ENCODE measurements at regions not wholly inside any gene's neighbourhood (a gene's known extent, or its start where the extent isn't known, plus 50 kb on each side); places are given as distances from the start of the nearest gene placed in this dataset.

DNA sequence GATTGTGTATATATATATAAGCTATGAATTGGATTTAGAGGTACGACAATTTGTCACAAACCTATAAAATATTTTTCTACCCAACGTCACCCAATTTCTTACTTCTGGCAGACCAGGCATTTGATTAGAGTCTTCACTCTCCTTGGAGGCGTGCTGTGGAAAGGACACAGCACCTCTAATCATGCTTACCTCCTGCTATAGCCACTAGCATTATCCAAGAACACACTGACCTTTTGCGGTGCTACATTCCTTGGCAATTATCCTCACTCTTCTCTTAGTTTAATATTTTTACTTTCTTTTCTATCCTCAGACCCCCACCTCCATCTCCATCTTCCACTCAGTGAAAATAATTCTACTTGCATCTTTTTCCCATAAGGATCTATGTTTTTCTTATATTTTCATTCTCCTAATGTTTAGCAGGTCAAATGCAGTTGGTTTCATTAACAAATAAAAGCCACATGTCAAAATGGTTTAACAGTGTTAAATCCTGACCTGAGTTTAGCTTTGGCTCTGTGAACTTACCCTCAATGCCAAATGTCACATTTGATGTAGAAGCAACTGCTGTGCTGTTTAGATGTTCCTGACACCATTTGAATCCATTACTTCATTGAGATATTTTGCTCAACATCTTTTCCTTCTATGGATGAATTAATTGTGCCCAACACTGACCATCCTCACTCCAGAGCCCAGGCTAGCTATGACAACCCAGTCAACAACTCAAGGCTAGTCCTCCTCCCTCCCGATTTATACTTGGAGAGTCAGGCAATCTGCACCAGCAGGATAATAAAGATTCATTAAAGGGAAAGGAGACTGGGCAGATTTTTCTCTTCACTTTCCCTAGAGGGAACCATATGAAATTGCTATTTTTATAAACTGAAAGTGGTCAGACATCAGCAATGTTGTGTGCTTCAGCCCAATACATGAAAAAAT, 240.5 kb downstream of the MREG start:
- ATAC-seq (no peak), DNase-seq (ENCODE audit: low spot score in 2 of 2) (no peak)
- no peak overlapping the region for H3K27ac Mint-ChIP-seq
- no peaks in the 10 kb centered on the region for H3K36me3 Mint-ChIP-seq
- H3K9me3 Mint-ChIP-seq, result no peaks in the 10 kb centered on the region

DNA sequence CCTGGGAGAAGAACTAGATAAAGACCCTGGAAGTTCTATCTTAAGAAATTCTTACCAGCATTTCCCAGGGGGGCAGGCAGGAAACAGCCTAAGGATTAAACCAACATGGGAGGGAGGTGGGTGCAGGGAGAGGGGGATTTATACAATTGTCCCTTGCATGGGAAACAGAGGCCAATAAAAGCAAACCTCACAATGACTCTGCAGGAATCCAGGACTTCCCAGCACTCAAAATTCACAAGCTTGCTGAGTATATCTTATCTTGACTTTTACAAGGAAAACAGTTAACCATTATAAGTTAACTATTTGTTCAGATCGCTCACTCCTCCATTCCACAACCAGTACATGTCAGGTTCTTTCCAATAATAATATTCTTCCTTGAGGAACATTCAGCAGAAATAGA, 241.3 kb downstream of the MREG start:
- Mint-ChIP-seq H3K27ac (no peak overlapping the region), H3K9me3 (no peaks in the 10 kb centered on the region), H3K36me3 (no peaks in the 10 kb centered on the region)
- no peak for ATAC-seq
- no peak for DNase-seq (ENCODE audit: low spot score in 2 of 2)

- no peak for ATAC-seq
- H3K36me3 Mint-ChIP-seq, result no peaks in the 10 kb centered on the region
- H3K9me3 Mint-ChIP-seq, result no peaks in the 10 kb centered on the region
- no peak for DNase-seq (ENCODE audit: low spot score in 2 of 2)
- no peak overlapping the region for H3K27ac Mint-ChIP-seq
Measured at GRCh38 chr2:215771241-215771640, 242.1 kb downstream of the MREG start.

DNA sequence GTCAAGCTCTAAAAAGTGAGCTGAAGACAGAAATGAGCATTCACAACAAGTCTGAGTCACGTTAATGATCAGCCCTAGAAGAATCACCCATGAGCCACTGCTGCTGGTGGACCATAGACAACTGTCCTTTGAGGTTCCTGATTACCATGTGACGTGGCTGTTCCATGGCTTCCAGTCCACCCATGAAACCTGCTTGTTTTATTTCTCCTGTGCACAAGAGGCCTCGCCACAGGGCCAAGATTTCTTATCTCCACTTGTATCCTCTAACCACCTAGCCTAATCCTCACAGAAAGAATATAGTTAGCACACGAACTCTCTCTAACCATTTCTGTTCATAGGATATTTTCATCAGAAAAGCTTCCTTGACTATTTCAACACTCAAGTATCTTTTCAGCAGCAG, 242.7 kb downstream of the MREG start:
- no peaks in the 10 kb centered on the region for H3K36me3 Mint-ChIP-seq
- no peaks in the 10 kb centered on the region for H3K9me3 Mint-ChIP-seq
- no peak for DNase-seq (ENCODE audit: low spot score in 2 of 2)
- no peak for ATAC-seq
- H3K27ac Mint-ChIP-seq, result no peak overlapping the region

GRCh38 chr2:215769246-215769645, 244.1 kb downstream of the MREG start:
- no peak for DNase-seq (ENCODE audit: low spot score in 2 of 2)
- no peaks in the 10 kb centered on the region for H3K36me3 Mint-ChIP-seq
- H3K9me3 Mint-ChIP-seq, result no peaks in the 10 kb centered on the region
- no peak for ATAC-seq
- no peak overlapping the region for H3K27ac Mint-ChIP-seq

- Mint-ChIP-seq H3K27ac (no peak overlapping the region), H3K9me3 (no peaks in the 10 kb centered on the region), H3K36me3 (no peaks in the 10 kb centered on the region)
- no peak for DNase-seq (ENCODE audit: low spot score in 2 of 2)
- no peak for ATAC-seq
Measured at GRCh38 chr2:215767625-215768024, 245.7 kb downstream of the MREG start.

DNA sequence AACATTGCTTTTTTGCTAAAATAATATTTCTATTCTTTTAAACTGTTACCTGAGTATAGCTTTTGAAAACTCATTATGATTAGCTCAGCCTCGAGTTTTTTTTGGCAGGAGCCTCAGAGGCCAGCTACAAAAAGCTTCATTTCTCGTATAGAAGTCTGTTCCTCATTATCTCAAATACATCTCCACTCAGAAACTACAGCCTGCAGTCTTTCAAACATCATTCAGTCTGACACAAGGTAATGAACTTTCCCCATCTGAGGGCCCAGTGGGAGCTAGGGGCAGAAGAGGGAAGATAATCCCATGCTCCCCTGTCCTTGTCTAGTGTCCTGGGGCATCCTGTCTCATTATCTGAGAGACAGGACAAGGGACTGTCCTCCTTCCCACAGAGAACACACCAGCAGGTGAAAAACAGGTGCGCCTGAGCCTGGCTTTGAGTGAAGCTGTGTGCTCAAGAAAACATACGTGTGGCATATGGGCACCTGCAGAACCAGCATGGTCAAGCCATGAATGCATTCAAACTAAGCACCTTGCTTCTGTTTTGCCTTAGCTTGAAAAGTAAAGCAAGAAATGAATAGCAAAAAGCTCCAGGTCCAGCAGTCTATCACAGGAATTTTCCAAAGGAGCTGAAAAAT, 247.5 kb downstream of the MREG start:
- no peaks in the 10 kb centered on the region for H3K9me3 Mint-ChIP-seq
- ATAC-seq (no peak), DNase-seq (ENCODE audit: low spot score in 2 of 2) (no peak)
- no peaks in the 10 kb centered on the region for H3K36me3 Mint-ChIP-seq
- no peak overlapping the region for H3K27ac Mint-ChIP-seq

DNA sequence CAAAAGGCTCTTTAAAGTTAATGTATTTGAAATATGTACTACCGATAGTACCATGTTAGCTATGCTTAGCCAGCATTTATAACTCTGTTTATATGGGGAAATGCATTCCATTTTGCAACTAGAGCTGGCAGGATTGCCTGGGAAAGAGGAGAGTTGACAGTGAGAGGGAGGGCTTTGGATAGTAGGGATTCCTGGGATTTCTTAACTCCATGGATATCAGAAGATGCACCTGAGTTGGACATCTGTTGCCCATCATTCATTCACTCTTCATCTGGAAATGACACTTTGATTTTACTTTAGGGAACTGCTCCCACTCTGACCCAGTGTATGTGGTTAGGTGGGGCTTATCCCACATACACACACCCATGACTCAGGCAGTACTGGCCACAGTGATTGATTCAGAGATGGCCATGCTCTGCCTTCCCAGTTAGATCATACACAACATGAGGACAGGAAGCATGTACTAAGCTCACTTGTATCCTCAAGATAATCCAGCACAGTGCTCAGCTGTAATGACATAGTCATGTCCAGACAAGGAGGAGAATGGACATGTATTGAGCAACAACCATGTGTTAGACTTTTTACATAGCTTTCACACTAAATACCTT, 248.8 kb downstream of the MREG start:
- peak; percentile 46 to 91 for ATAC-seq
- no peak for DNase-seq (ENCODE audit: low spot score in 2 of 2)
- no peaks in the 10 kb centered on the region for H3K36me3 Mint-ChIP-seq
- no peak overlapping the region for H3K27ac Mint-ChIP-seq
- H3K9me3 Mint-ChIP-seq, result no peaks in the 10 kb centered on the region

- H3K9me3 Mint-ChIP-seq, result no peaks in the 10 kb centered on the region
- DNase-seq (ENCODE audit: low spot score in 2 of 2), result no peak
- peak in 1 of 2 donors; percentile 35 for ATAC-seq
- H3K36me3 Mint-ChIP-seq, result no peaks in the 10 kb centered on the region
- peak overlapping the region in 1 of 2 donors; percentile 1 for H3K27ac Mint-ChIP-seq
Measured at GRCh38 chr2:215760557-215760956, 252.8 kb downstream of the MREG start.

- ATAC-seq (no peak), DNase-seq (ENCODE audit: low spot score in 2 of 2) (no peak)
- H3K36me3 Mint-ChIP-seq, result no peaks in the 10 kb centered on the region
- no peak overlapping the region for H3K27ac Mint-ChIP-seq
- H3K9me3 Mint-ChIP-seq, result no peaks in the 10 kb centered on the region
Measured at GRCh38 chr2:215760091-215760490, 253.3 kb downstream of the MREG start.

GRCh38 chr2:215758691-215759090, 254.7 kb downstream of the MREG start:
- DNase-seq (ENCODE audit: low spot score in 2 of 2) (no peak), ATAC-seq (no peak)
- Mint-ChIP-seq H3K27ac (no peak overlapping the region), H3K36me3 (no peaks in the 10 kb centered on the region), H3K9me3 (no peaks in the 10 kb centered on the region)

DNA sequence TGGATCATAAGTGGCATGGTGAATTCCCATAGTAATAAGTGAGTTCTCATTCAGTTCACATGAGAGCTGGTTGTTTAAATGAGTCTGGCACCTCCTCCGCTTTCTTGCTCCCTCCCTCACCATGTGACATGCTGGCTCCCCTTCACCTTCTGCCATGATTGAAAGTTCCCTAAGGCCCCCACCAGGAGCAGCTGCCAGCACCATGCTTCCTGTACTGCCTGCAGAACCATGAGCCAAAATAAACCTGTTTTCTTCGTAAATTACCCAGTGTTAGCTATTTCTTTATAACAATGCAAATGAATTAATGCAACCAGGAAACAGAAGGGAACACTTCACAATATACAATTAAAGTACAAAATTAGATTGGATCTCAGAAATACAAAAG, 257.0 kb downstream of the MREG start:
- ATAC-seq (no peak), DNase-seq (ENCODE audit: low spot score in 2 of 2) (no peak)
- Mint-ChIP-seq H3K27ac (no peak overlapping the region), H3K9me3 (no peaks in the 10 kb centered on the region), H3K36me3 (no peaks in the 10 kb centered on the region)

DNA sequence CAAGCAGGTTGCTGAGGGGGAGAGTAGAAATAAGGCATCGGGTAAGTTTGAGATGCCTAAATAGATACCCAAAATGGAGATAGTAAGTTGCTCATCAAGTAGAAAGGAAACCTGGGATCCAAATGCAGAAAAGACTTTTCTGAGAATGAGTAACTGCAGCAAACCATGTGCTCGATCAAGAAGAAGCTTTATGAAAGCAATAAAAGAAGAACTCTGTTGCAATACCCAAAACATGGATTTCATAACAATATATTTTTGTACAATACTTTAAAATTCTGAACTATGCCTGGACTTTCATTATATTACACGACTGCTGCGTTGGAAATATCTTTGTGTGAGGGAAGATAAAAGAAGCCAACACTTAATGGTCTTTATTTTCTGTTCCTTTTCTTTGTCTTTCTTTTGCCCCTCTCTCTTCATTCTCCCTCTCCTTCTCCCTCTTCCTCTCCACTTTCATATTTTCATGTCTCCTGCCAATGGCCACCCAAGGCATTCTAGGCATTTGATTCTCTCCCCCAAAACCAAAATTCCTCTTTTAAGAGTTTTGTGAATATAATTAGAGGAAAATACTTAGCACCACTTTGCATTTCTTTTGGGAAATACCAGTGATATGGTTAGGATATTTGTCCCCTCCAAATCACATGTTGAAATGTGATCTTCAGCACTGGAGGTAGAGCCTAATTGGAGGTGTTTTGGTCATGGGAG, 257.6 kb downstream of the MREG start:
- no peak overlapping the region for H3K27ac Mint-ChIP-seq
- no peaks in the 10 kb centered on the region for H3K36me3 Mint-ChIP-seq
- ATAC-seq (no peak), DNase-seq (ENCODE audit: low spot score in 2 of 2) (no peak)
- no peaks in the 10 kb centered on the region for H3K9me3 Mint-ChIP-seq

DNA sequence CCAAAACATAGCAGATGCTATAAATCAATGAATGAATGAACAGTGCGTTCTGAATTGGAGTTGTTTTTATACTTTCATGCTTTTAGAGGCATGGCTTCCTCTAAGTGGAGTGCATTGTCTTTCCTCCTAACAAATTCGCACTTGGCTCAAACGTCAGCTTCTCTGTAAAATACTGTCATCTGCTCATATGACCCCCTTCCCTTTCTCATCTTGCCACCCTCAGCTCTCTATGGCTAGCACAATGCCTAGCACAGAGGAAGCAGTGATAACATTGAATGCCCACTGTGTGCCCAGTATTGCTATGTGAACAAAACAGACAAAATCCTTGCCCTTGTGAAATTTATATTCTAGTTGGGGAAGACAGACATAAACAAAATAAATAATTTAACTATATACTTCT, 258.8 kb downstream of the MREG start:
- no peaks in the 10 kb centered on the region for H3K9me3 Mint-ChIP-seq

DNA sequence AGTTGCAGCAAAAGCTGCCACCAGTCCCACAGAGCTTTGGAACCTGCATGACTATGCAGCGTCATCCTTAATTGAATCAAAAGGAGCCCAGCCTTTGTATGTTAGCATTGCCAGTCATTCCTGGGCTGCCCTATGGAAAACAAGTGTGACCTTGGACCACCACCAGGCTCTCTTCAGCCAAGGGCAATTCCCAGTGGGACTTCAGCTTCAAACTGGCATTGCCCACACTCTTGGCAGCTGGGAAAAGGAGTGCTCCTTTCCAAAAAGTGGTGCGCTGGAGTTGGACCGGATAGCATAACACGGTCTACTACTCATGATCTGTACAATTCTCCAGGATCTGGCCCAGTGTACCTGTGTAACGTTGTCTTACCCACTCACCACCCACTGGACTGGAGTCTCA, 259.5 kb downstream of the MREG start:
- no peaks in the 10 kb centered on the region for H3K9me3 Mint-ChIP-seq
- H3K36me3 Mint-ChIP-seq, result no peaks in the 10 kb centered on the region
- no peak for ATAC-seq
- no peak overlapping the region for H3K27ac Mint-ChIP-seq
- no peak for DNase-seq (ENCODE audit: low spot score in 2 of 2)

More for the DNA sequence above, 258.8 kb downstream of the MREG start:
- Mint-ChIP-seq H3K36me3 (no peaks in the 10 kb centered on the region), H3K27ac (peak overlapping the region in 1 of 2 donors; percentile 44)
- DNase-seq (ENCODE audit: low spot score in 2 of 2), result no peak
- no peak for ATAC-seq

GRCh38 chr2:215752991-215753390, 260.4 kb downstream of the MREG start:
- Mint-ChIP-seq H3K9me3 (no peaks in the 10 kb centered on the region), H3K36me3 (no peaks in the 10 kb centered on the region), H3K27ac (no peak overlapping the region)
- DNase-seq (ENCODE audit: low spot score in 2 of 2), result no peak
- no peak for ATAC-seq

DNA sequence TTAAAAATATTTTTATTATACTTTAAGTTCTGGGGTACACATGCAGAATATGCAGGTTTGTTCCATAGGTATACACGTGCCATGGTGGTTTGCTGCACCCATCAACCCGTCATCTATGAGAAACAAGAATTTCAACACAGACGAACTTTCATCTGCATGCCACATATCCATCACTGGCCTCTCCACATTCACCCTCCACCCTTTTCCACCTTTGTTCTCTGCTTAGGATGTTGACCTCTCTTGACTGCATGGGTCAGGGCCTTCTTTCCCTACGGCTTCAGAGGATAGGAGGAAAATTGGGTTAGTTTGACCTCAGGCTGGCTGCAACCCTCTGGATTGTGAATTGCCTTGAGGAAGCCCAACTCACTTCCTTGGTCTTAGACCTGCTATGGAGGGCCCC, 260.9 kb downstream of the MREG start:
- Mint-ChIP-seq H3K9me3 (no peaks in the 10 kb centered on the region), H3K36me3 (no peaks in the 10 kb centered on the region), H3K27ac (no peak overlapping the region)
- ATAC-seq, result no peak
- DNase-seq (ENCODE audit: low spot score in 2 of 2), result no peak

All from activated naive CD4-positive, alpha-beta T cell treated with anti-CD3 and anti-CD28 coated beads, Interleukin-2, amount 50 U/mL, for 72 hours (primary cell).